ENCODE measurements at regions not wholly inside any gene's neighbourhood (a gene's known extent, or its start where the extent isn't known, plus 50 kb on each side); places are given as distances from the start of the nearest gene placed in this dataset.

DNA sequence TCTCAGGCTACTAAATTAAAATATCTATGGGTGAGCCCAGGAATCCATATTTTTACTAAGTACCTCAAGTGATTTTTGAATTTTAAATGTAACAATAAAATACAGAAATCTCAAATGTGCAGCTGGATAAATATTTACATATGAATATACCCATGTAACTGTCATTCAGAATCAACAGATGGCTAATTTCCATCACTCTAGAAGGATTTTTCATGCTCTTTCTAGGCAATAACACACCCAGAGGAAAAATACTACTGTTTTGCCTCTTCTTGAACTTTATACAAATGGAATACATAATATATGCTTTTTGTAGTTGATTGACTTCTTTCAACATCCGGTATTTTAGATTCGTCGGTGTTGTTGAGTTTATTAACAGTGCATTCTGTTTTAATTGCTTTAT is 601.3 kb upstream of the NECTIN3 start:
- no peak for TF ChIP-seq TAF1 (IDR thresholded peaks at IDR 0.05; ENCODE audit: low read depth)
- TF ChIP-seq, protein P1, sequence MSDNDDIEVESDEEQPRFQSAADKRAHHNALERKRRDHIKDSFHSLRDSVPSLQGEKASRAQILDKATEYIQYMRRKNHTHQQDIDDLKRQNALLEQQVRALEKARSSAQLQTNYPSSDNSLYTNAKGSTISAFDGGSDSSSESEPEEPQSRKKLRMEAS (IDR thresholded peaks at IDR 0.05): no peak
- TF ChIP-seq YY1 (IDR thresholded peaks at IDR 0.05; ENCODE audit: low read depth): no peak
- TF ChIP-seq CREB1 (IDR thresholded peaks at IDR 0.05; ENCODE audit: low read depth): no peak
- TF ChIP-seq, protein P2, sequence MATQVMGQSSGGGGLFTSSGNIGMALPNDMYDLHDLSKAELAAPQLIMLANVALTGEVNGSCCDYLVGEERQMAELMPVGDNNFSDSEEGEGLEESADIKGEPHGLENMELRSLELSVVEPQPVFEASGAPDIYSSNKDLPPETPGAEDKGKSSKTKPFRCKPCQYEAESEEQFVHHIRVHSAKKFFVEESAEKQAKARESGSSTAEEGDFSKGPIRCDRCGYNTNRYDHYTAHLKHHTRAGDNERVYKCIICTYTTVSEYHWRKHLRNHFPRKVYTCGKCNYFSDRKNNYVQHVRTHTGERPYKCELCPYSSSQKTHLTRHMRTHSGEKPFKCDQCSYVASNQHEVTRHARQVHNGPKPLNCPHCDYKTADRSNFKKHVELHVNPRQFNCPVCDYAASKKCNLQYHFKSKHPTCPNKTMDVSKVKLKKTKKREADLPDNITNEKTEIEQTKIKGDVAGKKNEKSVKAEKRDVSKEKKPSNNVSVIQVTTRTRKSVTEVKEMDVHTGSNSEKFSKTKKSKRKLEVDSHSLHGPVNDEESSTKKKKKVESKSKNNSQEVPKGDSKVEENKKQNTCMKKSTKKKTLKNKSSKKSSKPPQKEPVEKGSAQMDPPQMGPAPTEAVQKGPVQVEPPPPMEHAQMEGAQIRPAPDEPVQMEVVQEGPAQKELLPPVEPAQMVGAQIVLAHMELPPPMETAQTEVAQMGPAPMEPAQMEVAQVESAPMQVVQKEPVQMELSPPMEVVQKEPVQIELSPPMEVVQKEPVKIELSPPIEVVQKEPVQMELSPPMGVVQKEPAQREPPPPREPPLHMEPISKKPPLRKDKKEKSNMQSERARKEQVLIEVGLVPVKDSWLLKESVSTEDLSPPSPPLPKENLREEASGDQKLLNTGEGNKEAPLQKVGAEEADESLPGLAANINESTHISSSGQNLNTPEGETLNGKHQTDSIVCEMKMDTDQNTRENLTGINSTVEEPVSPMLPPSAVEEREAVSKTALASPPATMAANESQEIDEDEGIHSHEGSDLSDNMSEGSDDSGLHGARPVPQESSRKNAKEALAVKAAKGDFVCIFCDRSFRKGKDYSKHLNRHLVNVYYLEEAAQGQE (IDR thresholded peaks at IDR 0.05; ENCODE audit: low read depth): no peak
- no peak for TF ChIP-seq NFIC (IDR thresholded peaks at IDR 0.05)
- no peak for TF ChIP-seq EP300 (IDR thresholded peaks at IDR 0.05; ENCODE audit: borderline replicate concordance)
- no peak for TF ChIP-seq CEBPB (IDR thresholded peaks at IDR 0.05)
- no peak for TF ChIP-seq EGR1 (IDR thresholded peaks at IDR 0.05)
- TF ChIP-seq, protein P3, sequence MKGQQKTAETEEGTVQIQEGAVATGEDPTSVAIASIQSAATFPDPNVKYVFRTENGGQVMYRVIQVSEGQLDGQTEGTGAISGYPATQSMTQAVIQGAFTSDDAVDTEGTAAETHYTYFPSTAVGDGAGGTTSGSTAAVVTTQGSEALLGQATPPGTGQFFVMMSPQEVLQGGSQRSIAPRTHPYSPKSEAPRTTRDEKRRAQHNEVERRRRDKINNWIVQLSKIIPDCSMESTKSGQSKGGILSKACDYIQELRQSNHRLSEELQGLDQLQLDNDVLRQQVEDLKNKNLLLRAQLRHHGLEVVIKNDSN (IDR thresholded peaks at IDR 0.05): no peak
- TF ChIP-seq ZBTB7A (IDR thresholded peaks at IDR 0.05; ENCODE audit: low read depth): no peak
- no peak for TF ChIP-seq TEAD4 (IDR thresholded peaks at IDR 0.05)

Data from Ishikawa (cell line).